ENCODE measurements at regions not wholly inside any gene's neighbourhood (a gene's known extent, or its start where the extent isn't known, plus 50 kb on each side); places are given as distances from the start of the nearest gene placed in this dataset.

GRCh38 chr9:11742471-11742870, 950.7 kb upstream of the TYRP1 start:
- ATAC-seq (no peak), DNase-seq (no peak)
- H3K4me3 Mint-ChIP-seq: no peak overlapping the region
- intact Hi-C loops (cut with micrococcal nuclease): no loop called here
- CTCF ChIA-PET: no interaction called here
- no peak overlapping the region for H3K27ac Mint-ChIP-seq
- H3K4me1 Mint-ChIP-seq (ENCODE audit: low read depth): no peaks in the 10 kb centered on the region
- H3K36me3 Mint-ChIP-seq (ENCODE audit: low read depth): no peaks in the 10 kb centered on the region
- H3K9me3 Mint-ChIP-seq: peaks cover 24% of the 10 kb centered on the region
- H3K27me3 Mint-ChIP-seq: no peaks in the 10 kb centered on the region
- POLR2A ChIA-PET: no interaction called here
- no peak for TF ChIP-seq CTCF (IDR thresholded peaks at IDR 0.05)

DNA sequence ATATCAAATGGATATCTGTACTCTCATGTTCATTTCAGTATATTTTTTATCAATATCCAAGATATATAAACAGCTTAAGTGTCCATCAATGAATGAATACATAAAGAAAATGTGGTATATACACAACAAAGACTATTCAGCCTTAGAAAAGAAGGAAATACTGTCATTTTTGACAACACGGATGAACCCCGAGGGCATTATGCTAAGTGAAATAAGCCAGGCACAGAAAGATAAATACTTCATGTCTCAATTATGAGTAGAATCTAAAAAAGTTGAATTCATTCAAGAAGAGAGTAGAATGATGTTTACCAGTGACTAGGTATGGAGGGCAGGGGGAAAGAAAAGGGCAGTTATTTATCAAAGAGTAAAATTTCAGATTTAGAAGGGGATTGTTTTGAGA, 949.8 kb upstream of the TYRP1 start:
- ATAC-seq: no peak
- POLR2A ChIA-PET: no interaction called here
- CTCF ChIA-PET: no interaction called here
- H3K27ac Mint-ChIP-seq: no peak overlapping the region
- no peaks in the 10 kb centered on the region for H3K4me1 Mint-ChIP-seq (ENCODE audit: low read depth)
- H3K4me3 Mint-ChIP-seq: no peak overlapping the region
- DNase-seq: no peak
- no peak for TF ChIP-seq CTCF (IDR thresholded peaks at IDR 0.05)
- H3K9me3 Mint-ChIP-seq: peaks cover 26% of the 10 kb centered on the region
- H3K36me3 Mint-ChIP-seq (ENCODE audit: low read depth): no peaks in the 10 kb centered on the region
- intact Hi-C loops (cut with micrococcal nuclease): no loop called here
- no peaks in the 10 kb centered on the region for H3K27me3 Mint-ChIP-seq

DNA sequence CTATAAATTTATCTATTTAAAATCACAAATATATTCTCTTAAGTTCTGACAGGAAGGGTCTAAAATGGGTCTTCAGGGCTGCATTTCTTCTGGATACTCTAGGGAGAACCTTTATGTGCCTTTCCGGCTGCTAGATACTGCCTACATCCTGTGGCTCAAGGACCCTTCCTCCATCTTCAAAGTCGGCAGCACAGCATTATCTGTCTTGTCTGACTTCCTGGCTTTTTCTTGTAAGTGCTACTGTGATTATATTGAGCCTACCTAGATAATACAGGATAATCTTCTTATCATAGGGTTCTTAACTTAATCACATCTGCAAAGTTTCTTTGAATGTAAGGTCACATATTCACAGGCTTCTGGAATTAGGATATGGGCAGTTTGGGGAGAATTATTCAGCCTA, 943.8 kb upstream of the TYRP1 start:
- no peak for DNase-seq
- CTCF ChIA-PET: no interaction called here
- intact Hi-C loops (cut with micrococcal nuclease): no loop called here
- peaks cover 22% of the 10 kb centered on the region for H3K9me3 Mint-ChIP-seq
- POLR2A ChIA-PET: no interaction called here
- no peaks in the 10 kb centered on the region for H3K27me3 Mint-ChIP-seq
- H3K4me3 Mint-ChIP-seq: no peak overlapping the region
- H3K27ac Mint-ChIP-seq: no peak overlapping the region
- ATAC-seq: no peak
- no peaks in the 10 kb centered on the region for H3K36me3 Mint-ChIP-seq (ENCODE audit: low read depth)
- no peak for TF ChIP-seq CTCF (IDR thresholded peaks at IDR 0.05)
- no peaks in the 10 kb centered on the region for H3K4me1 Mint-ChIP-seq (ENCODE audit: low read depth)

- Mint-ChIP-seq H3K27me3 (no peaks in the 10 kb centered on the region), H3K9me3 (peaks cover 15% of the 10 kb centered on the region), H3K27ac (no peak overlapping the region), H3K36me3 (ENCODE audit: low read depth) (no peaks in the 10 kb centered on the region), H3K4me1 (ENCODE audit: low read depth) (no peaks in the 10 kb centered on the region), H3K4me3 (no peak overlapping the region)
- intact Hi-C loops (cut with micrococcal nuclease): no loop called here
- no peak for DNase-seq
- ChIA-PET POLR2A (no interaction called here), CTCF (no interaction called here)
- no peak for ATAC-seq
- TF ChIP-seq CTCF (IDR thresholded peaks at IDR 0.05): no peak
Observed at GRCh38 chr9:11755951-11756350, 937.2 kb upstream of the TYRP1 start.

- Mint-ChIP-seq H3K36me3 (ENCODE audit: low read depth) (no peaks in the 10 kb centered on the region), H3K27me3 (no peaks in the 10 kb centered on the region), H3K4me1 (ENCODE audit: low read depth) (no peaks in the 10 kb centered on the region), H3K4me3 (no peak overlapping the region), H3K27ac (no peak overlapping the region), H3K9me3 (peaks cover 10% of the 10 kb centered on the region)
- POLR2A ChIA-PET: no interaction called here
- TF ChIP-seq CTCF (IDR thresholded peaks at IDR 0.05): no peak
- CTCF ChIA-PET: no interaction called here
- intact Hi-C loops (cut with micrococcal nuclease): no loop called here
- DNase-seq (no peak), ATAC-seq (no peak)
Observed at GRCh38 chr9:11757408-11757807, 935.8 kb upstream of the TYRP1 start.

Measured in activated CD8-positive, alpha-beta T cell treated with anti-CD3 and anti-CD28 coated beads for 36 hours (primary cell).